B cell (primary cell): ENCODE measurements at regions not wholly inside any gene's neighbourhood (a gene's known extent, or its start where the extent isn't known, plus 50 kb on each side); places are given as distances from the start of the nearest gene placed in this dataset.

Source experiments
- ATAC-seq: fragments of 200-7000 bp; cut with Tn5 transposase; one replicate; pipeline ENCODE4 v1.10.0; 2021; ENCODE audit warnings: low read depth, mild to moderate bottlenecking, moderate number of reproducible peaks, moderate library complexity
- CTCF ChIA-PET: fragments of 350-600 bp; sonication (Branson Sonifier 250); formaldehyde crosslinking; loops from one replicate; lab custom pipeline; 2021; ENCODE audit warnings: antibody characterized with exemption, inconsistent platforms; lab: Charles Lee
- POLR2A ChIA-PET: fragments of 350-600 bp; sonication (Branson Sonifier 250); formaldehyde crosslinking; loops from one replicate; lab custom pipeline; 2021; ENCODE audit warnings: antibody characterized with exemption; lab: Charles Lee
- DNase-seq: peaks from one replicate; pipeline ENCODE4 v3.0.0; 2013
- H2AFZ ChIP-seq: 2 replicates; pipeline ENCODE4 v1.6.1; 2012; ENCODE audit warnings: mild to moderate bottlenecking, low read depth, low read length; ENCODE audit not compliant: insufficient read depth, poor library complexity, severe bottlenecking
- H3K27ac ChIP-seq, 2 donors: 1 replicate in 1 of 2; 2 replicates in 1 of 2; pipeline ENCODE4 v1.5.1; 2012 to 2013; ENCODE audit warnings: low read length in 2 of 2, mild to moderate bottlenecking in 2 of 2, moderate library complexity in 1 of 2
- H3K27me3 ChIP-seq, 4 experiments: fragments of 200-600 bp in 1 of 4; sonication (generic) in 1 of 4; replicated peaks in 1 of 4; 1 replicate in 2 of 4; 2 replicates in 2 of 4; pipeline versions ENCODE4 v1.6.1 to v1.7.0; 2013 to 2016; ENCODE audit warnings: low read length in 3 of 4, mild to moderate bottlenecking in 2 of 4, mixed read lengths in 1 of 4, moderate library complexity in 1 of 4; ENCODE audit not compliant: insufficient read depth in 4 of 4, control insufficient read depth in 3 of 4; ENCODE audit errors: control extremely low read depth in 1 of 4
- H3K36me3 ChIP-seq, 2 experiments: replicated peaks in 1 of 2; 1 replicate in 1 of 2; 2 replicates in 1 of 2; pipeline versions ENCODE4 v1.6.1 to v1.7.1; 2013; ENCODE audit warnings: low read length in 1 of 2; ENCODE audit not compliant: insufficient read depth in 2 of 2, control insufficient read depth in 1 of 2; ENCODE audit errors: control extremely low read depth in 1 of 2, extremely low read depth in 1 of 2
- H3K4me1 ChIP-seq, 2 donors: fragments of 200-600 bp in 1 of 2; sonication (generic) in 1 of 2; 1 replicate in 1 of 2; 2 replicates in 1 of 2; pipeline versions ENCODE4 v1.5.1 to v1.6.1; 2013 to 2017; ENCODE audit warnings: low read length in 2 of 2; ENCODE audit not compliant: control insufficient read depth in 2 of 2, insufficient read depth in 2 of 2
- H3K4me2 ChIP-seq: replicated peaks from 2 replicates; pipeline ENCODE3; 2012; ENCODE audit warnings: mild to moderate bottlenecking, low read depth, low read length; ENCODE audit not compliant: poor library complexity, severe bottlenecking
- H3K4me3 ChIP-seq, 5 experiments: fragments of 200-600 bp in 1 of 5; sonication (generic) in 1 of 5; 1 replicate in 3 of 5; 2 replicates in 2 of 5; pipeline versions ENCODE4 v1.5.1 to v1.7.0; 2011 to 2016; ENCODE audit warnings: low read length in 4 of 5, mild to moderate bottlenecking in 4 of 5, low read depth in 2 of 5, control low read depth in 1 of 5, moderate library complexity in 1 of 5; ENCODE audit not compliant: insufficient read depth in 1 of 5; ENCODE audit errors: control extremely low read depth in 1 of 5, extremely low read depth in 1 of 5
- H3K79me2 ChIP-seq: fragments of 200-600 bp; sonication (generic); one replicate; pipeline ENCODE4 v1.6.0; 2016; ENCODE audit warnings: low read length; ENCODE audit not compliant: control insufficient read depth, insufficient read depth
- H3K9ac ChIP-seq: fragments of 200-600 bp; sonication (generic); 2 replicates; pipeline ENCODE4 v1.6.1; 2017; ENCODE audit warnings: mild to moderate bottlenecking, low read length, moderate library complexity
- H3K9me3 ChIP-seq, 3 donors: one replicate each; pipeline versions ENCODE4 v1.6.1 to v1.7.1; 2013; ENCODE audit warnings: low read length in 2 of 3; ENCODE audit not compliant: control insufficient read depth in 2 of 3, insufficient read depth in 1 of 3; ENCODE audit errors: control extremely low read depth in 1 of 3
- H4K20me1 ChIP-seq: 2 replicates; pipeline ENCODE4 v1.6.0; 2012; ENCODE audit warnings: mild to moderate bottlenecking, low read length; ENCODE audit not compliant: insufficient read depth, control insufficient read depth, poor library complexity, severe bottlenecking
- H3K27ac Mint-ChIP-seq: one replicate; pipeline ENCODE4 v1.8.0; 2021; ENCODE audit warnings: mixed read lengths
- H3K27me3 Mint-ChIP-seq: one replicate; pipeline ENCODE4 v1.8.0; 2021; ENCODE audit warnings: mixed read lengths
- H3K4me1 Mint-ChIP-seq: one replicate; pipeline ENCODE4 v1.8.0; 2021; ENCODE audit warnings: mixed read lengths
- H3K4me3 Mint-ChIP-seq: one replicate; pipeline ENCODE4 v1.8.0; 2021; ENCODE audit warnings: mixed read lengths
- H3K9me3 Mint-ChIP-seq: one replicate; pipeline ENCODE4 v1.8.0; 2022; ENCODE audit warnings: mixed read lengths; ENCODE audit not compliant: insufficient read depth
- CTCF ChIP-seq: fragments of 200-600 bp; IDR thresholded peaks from one replicate; pipeline ENCODE4 v1.8.0; 2022; ENCODE audit warnings: antibody characterized with exemption, mild to moderate bottlenecking
- EZH2 ChIP-seq: IDR thresholded peaks from 2 replicates; pipeline ENCODE4 v1.6.1; 2012; ENCODE audit warnings: borderline replicate concordance, low read depth, mild to moderate bottlenecking, moderate library complexity, low read length; ENCODE audit not compliant: insufficient read depth, poor library complexity, severe bottlenecking
- WGBS: methylation state at CpG from one replicate; pipeline ENCODE4 v1.1.5; 2013; ENCODE audit warnings: missing lambda C conversion rate; ENCODE audit not compliant: insufficient coverage; 5-methylcytosine and 5-hydroxymethylcytosine counted together
- intact Hi-C: fragments of 100-400 bp; cut with micrococcal nuclease; formaldehyde crosslinking; loops from one replicate; pipeline ENCODE4 v1.10.0; 2022

GRCh38 chr10:128852449-128852848 lies 614.6 kb upstream of the MGMT start:
- POLR2A ChIA-PET = no interaction called here
- no peaks in the 10 kb centered on the region for H3K36me3 ChIP-seq
- DNase-seq = no peak
- no peak for TF ChIP-seq CTCF
- no peak for TF ChIP-seq EZH2
- no peaks in the 10 kb centered on the region for H3K9me3 Mint-ChIP-seq
- no peak overlapping the region for H3K4me2 ChIP-seq
- no peak overlapping the region for H3K9ac ChIP-seq
- H3K4me1 Mint-ChIP-seq = no peaks in the 10 kb centered on the region
- no peaks in the 10 kb centered on the region for H3K27me3 ChIP-seq
- no peaks in the 10 kb centered on the region for H3K79me2 ChIP-seq
- peaks cover 0 to 8% (median 0%) of the 10 kb centered on the region in 3 donors for H3K9me3 ChIP-seq
- H3K27ac ChIP-seq = no peak overlapping the region
- H3K4me3 ChIP-seq = no peak overlapping the region
- CTCF ChIA-PET = no interaction called here
- H3K4me3 Mint-ChIP-seq = no peak overlapping the region
- H3K4me1 ChIP-seq = no peaks in the 10 kb centered on the region
- H3K27me3 Mint-ChIP-seq = no peaks in the 10 kb centered on the region
- H2AFZ ChIP-seq = no peak overlapping the region
- no peak for ATAC-seq
- no peaks in the 10 kb centered on the region for H4K20me1 ChIP-seq
- WGBS = 96% methylated on average over 11 of the region's 11 CpGs
- intact Hi-C loops = no loop called here
- no peak overlapping the region for H3K27ac Mint-ChIP-seq

- no peaks in the 10 kb centered on the region for H3K4me1 ChIP-seq
- Mint-ChIP-seq H3K4me1 (no peaks in the 10 kb centered on the region), H3K27me3 (no peaks in the 10 kb centered on the region), H3K4me3 (no peak overlapping the region), H3K9me3 (no peaks in the 10 kb centered on the region), H3K27ac (no peak overlapping the region)
- no peaks in the 10 kb centered on the region for H4K20me1 ChIP-seq
- intact Hi-C loops = no loop called here
- H3K4me2 ChIP-seq = no peak overlapping the region
- no peak for ATAC-seq
- peaks cover 0 to 8% (median 0%) of the 10 kb centered on the region in 3 donors for H3K9me3 ChIP-seq
- TF ChIP-seq EZH2 (no peak), CTCF (no peak)
- WGBS = 89% methylated on average over 6 of the region's 6 CpGs
- H3K27me3 ChIP-seq = no peaks in the 10 kb centered on the region
- CTCF ChIA-PET = no interaction called here
- POLR2A ChIA-PET = no interaction called here
- H3K36me3 ChIP-seq = no peaks in the 10 kb centered on the region
- no peak for DNase-seq
- H3K27ac ChIP-seq = no peak overlapping the region
- H2AFZ ChIP-seq = no peak overlapping the region
- H3K4me3 ChIP-seq = no peak overlapping the region
- no peak overlapping the region for H3K9ac ChIP-seq
- H3K79me2 ChIP-seq = no peaks in the 10 kb centered on the region
Observed at GRCh38 chr10:128852902-128853301, 614.1 kb upstream of the MGMT start.
